MCF 10A (cell line): ENCODE measurements at regions not wholly inside any gene's neighbourhood (a gene's known extent, or its start where the extent isn't known, plus 50 kb on each side); places are given as distances from the start of the nearest gene placed in this dataset.
"Not testable (repeated sequence)": the region's sequence is repeated elsewhere in the genome, so short reads cannot be mapped to it uniquely, and the experiment has no call there.

Experiments used
- BruUV-seq: library from RNA; stranded (reverse); fragments of 400-500 nt; replicated peaks from 2 replicates; lab custom pipeline; 2021; lab: Mats Ljungman, UMichigan
- CTCF ChIA-PET: fragments of 300-600 bp; sonication (Branson Sonifier 250); formaldehyde crosslinking; extraction: SDS; loops from one replicate; lab custom pipeline; 2021; ENCODE audit warnings: antibody characterized with exemption, inconsistent platforms; lab: Yijun Ruan, JAX
- POLR2A ChIA-PET: fragments of 300-600, 350-650 bp; sonication (Branson Sonifier 250); formaldehyde crosslinking; extraction: SDS; loops from one replicate; lab custom pipeline; 2020; ENCODE audit warnings: antibody characterized with exemption, inconsistent platforms; lab: Yijun Ruan, JAX
- DNase-seq: peaks from one replicate; pipeline ENCODE4 v3.0.0-alpha.2; 2018; ENCODE audit not compliant: unreplicated experiment
- H3K27ac Mint-ChIP-seq: one replicate; pipeline ENCODE4 v1.8.0; 2022; ENCODE audit warnings: mild to moderate bottlenecking, low read depth, mixed read lengths; ENCODE audit not compliant: unreplicated experiment
- H3K27me3 Mint-ChIP-seq: one replicate; pipeline ENCODE4 v1.8.0; 2022; ENCODE audit warnings: mixed read lengths; ENCODE audit not compliant: insufficient read depth, unreplicated experiment
- H3K36me3 Mint-ChIP-seq: one replicate; pipeline ENCODE4 v1.8.0; 2022; ENCODE audit warnings: mild to moderate bottlenecking, moderate library complexity, mixed read lengths; ENCODE audit not compliant: insufficient read depth, unreplicated experiment
- H3K4me1 Mint-ChIP-seq: one replicate; pipeline ENCODE4 v1.8.0; 2022; ENCODE audit warnings: mixed read lengths; ENCODE audit not compliant: insufficient read depth, unreplicated experiment
- H3K4me3 Mint-ChIP-seq: one replicate; pipeline ENCODE4 v1.8.0; 2022; ENCODE audit warnings: mild to moderate bottlenecking, moderate library complexity, mixed read lengths; ENCODE audit not compliant: unreplicated experiment
- H3K9me3 Mint-ChIP-seq: one replicate; pipeline ENCODE4 v1.8.0; 2022; ENCODE audit warnings: mixed read lengths; ENCODE audit not compliant: unreplicated experiment
- intact Hi-C: fragments of 100-400 bp; cut with micrococcal nuclease; formaldehyde crosslinking; loops from 2 replicates; pipeline ENCODE4 v1.14.1; 2022
- TF ChIP-seq, protein P1 (sequence below): fragments of 200-600 bp; IDR thresholded peaks from one replicate; pipeline ENCODE4 v1.8.0; 2022; ENCODE audit warnings: antibody characterized with exemption, mild to moderate bottlenecking; ENCODE audit not compliant: unreplicated experiment

DNA sequence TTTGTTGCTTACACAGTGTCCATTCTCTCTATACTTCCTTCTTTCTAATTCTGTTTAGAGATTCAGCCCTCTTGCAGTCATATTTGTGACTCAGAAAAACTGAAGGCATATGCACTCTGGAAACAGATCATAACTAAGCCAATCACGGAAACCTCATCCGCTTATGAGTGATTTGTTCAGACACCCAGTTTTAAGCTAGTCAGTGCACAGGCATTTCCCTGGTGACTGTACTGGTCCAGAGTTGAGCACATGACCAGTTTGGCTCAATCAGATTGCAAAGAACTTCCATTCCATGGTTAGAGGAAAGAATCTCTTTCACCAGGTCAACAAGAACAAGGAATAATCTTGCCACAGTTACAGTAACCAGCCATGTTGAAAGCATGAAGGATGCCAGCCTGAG, 69.2 kb upstream of the SGIP1 start:
- intact Hi-C loops, result no loop called here
- Mint-ChIP-seq H3K27me3 (no peaks in the 10 kb centered on the region), H3K4me3 (no peak overlapping the region), H3K9me3 (peaks cover 14% of the 10 kb centered on the region), H3K4me1 (peaks cover 13% of the 10 kb centered on the region), H3K27ac (no peak overlapping the region), H3K36me3 (no peaks in the 10 kb centered on the region)
- CTCF ChIA-PET, result interaction anchor here (0.7 to 1.5 kb wide), 5 partner anchors 19 to 222 kb away, joined by 3 to 9 read pairs (median 3); no protein-coding TSS in a partner anchor
- no TSS peak for BruUV-seq
- TF ChIP-seq, protein P1, sequence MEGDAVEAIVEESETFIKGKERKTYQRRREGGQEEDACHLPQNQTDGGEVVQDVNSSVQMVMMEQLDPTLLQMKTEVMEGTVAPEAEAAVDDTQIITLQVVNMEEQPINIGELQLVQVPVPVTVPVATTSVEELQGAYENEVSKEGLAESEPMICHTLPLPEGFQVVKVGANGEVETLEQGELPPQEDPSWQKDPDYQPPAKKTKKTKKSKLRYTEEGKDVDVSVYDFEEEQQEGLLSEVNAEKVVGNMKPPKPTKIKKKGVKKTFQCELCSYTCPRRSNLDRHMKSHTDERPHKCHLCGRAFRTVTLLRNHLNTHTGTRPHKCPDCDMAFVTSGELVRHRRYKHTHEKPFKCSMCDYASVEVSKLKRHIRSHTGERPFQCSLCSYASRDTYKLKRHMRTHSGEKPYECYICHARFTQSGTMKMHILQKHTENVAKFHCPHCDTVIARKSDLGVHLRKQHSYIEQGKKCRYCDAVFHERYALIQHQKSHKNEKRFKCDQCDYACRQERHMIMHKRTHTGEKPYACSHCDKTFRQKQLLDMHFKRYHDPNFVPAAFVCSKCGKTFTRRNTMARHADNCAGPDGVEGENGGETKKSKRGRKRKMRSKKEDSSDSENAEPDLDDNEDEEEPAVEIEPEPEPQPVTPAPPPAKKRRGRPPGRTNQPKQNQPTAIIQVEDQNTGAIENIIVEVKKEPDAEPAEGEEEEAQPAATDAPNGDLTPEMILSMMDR, result no peak
- peak; percentile 30 for DNase-seq
- POLR2A ChIA-PET, result no interaction called here

DNA sequence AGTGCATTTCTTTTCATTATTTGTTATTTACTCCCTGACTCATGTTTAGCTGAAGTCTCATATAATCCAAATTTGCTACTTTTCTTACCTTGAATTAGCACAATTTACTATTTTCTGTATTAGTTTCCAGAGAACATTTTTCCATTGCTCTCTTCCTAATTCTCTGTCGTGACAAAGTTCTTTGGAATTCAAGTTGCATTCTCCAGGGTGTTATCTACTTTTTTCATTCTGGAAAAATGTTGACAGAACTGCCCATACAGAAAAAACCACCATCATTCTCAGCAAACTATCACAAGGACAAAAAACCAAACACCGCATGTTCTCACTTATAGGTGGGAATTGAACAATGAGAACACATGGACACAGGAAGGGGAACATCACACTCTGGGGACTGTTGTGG, 67.3 kb upstream of the SGIP1 start:
- H3K36me3 Mint-ChIP-seq, BruUV-seq, POLR2A ChIA-PET, DNase-seq, intact Hi-C loops, H3K9me3 Mint-ChIP-seq, H3K4me3 Mint-ChIP-seq, H3K27me3 Mint-ChIP-seq, H3K27ac Mint-ChIP-seq: not testable (repeated sequence)
- CTCF ChIA-PET, result interaction anchor here (1.4 to 4.3 kb wide), 2 partner anchors 224 to 259 kb away, joined by 5 to 17 read pairs; no protein-coding TSS in a partner anchor
- peaks cover 13% of the 10 kb centered on the region for H3K4me1 Mint-ChIP-seq

DNA sequence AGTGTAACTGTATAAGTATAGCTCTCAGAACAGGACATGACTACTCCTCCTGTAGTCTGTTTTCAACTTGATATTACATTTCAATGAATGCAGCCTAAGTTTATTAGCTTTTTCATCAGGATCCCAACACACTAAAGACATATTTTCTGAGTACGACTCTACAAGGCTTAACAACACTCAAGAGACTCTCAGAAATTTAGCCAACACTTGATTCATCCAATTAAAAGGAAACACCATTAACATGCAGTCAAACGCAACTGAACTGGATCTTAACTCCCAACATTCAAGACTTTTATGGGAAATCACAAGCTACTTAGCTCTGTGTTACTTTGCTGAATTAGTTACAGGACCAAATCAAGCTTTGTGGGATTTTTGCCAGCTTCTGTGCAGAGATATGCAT, 65.2 kb upstream of the SGIP1 start:
- no peaks in the 10 kb centered on the region for H3K27me3 Mint-ChIP-seq
- no peak overlapping the region for H3K4me3 Mint-ChIP-seq
- no peaks in the 10 kb centered on the region for H3K36me3 Mint-ChIP-seq
- H3K9me3 Mint-ChIP-seq, result no peaks in the 10 kb centered on the region
- no peak for DNase-seq
- POLR2A ChIA-PET, result no interaction called here
- peaks cover 13% of the 10 kb centered on the region for H3K4me1 Mint-ChIP-seq
- intact Hi-C loops, result no loop called here
- CTCF ChIA-PET, result interaction anchor here (0.7 to 4.3 kb wide), 8 partner anchors 9 to 303 kb away, joined by 3 to 17 read pairs (median 5); no protein-coding TSS in a partner anchor
- H3K27ac Mint-ChIP-seq, result no peak overlapping the region
- TF ChIP-seq, protein P1, result no peak
- no TSS peak for BruUV-seq

DNA sequence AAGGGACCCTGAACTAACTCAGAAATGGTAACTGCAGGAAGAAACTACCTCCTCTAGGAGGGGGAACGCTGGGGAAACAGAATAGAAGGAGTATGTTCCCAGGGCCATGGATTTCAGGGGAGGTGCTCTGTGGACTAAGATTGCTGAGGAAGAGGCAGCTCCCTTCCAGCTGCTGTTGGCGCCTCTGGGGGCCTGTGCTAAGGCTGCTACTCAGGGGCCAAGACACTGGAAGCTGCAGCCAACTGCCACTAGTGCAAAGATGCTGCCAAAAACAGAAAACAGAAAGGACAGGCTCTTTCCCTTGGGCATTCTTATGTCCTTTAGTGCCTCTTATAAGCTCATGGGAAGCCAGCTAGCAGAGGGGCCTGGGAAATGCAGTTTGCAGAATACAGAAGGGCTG, 58.0 kb upstream of the SGIP1 start:
- DNase-seq, result no peak
- no peaks in the 10 kb centered on the region for H3K9me3 Mint-ChIP-seq
- BruUV-seq, result no TSS peak
- H3K4me1 Mint-ChIP-seq, result peaks cover 6% of the 10 kb centered on the region
- ChIA-PET CTCF (interaction anchor here (0.5 to 1.6 kb wide), 2 partner anchors 21 to 28 kb away, joined by 3 read pairs; no protein-coding TSS in a partner anchor), POLR2A (no interaction called here)
- no peaks in the 10 kb centered on the region for H3K27me3 Mint-ChIP-seq
- H3K4me3 Mint-ChIP-seq, result no peak overlapping the region
- intact Hi-C loops, result no loop called here
- no peaks in the 10 kb centered on the region for H3K36me3 Mint-ChIP-seq
- TF ChIP-seq, protein P1, result no peak
- H3K27ac Mint-ChIP-seq, result no peak overlapping the region
